Glutamatergic neuron (in vitro differentiated cells): ENCODE measurements at regions not wholly inside any gene's neighbourhood (a gene's known extent, or its start where the extent isn't known, plus 50 kb on each side); places are given as distances from the start of the nearest gene placed in this dataset.

ENCODE experiments used
- DNase-seq: peaks from one replicate; pipeline ENCODE4 v3.0.0; 2022
- H3K27ac Mint-ChIP-seq: one replicate; pipeline ENCODE4 v1.8.0; 2020; ENCODE audit warnings: mild to moderate bottlenecking, mixed read lengths, inconsistent platforms; ENCODE audit not compliant: unreplicated experiment
- H3K27me3 Mint-ChIP-seq: one replicate; pipeline ENCODE4 v1.8.0; 2020; ENCODE audit warnings: mild to moderate bottlenecking, moderate library complexity, mixed read lengths, inconsistent platforms; ENCODE audit not compliant: unreplicated experiment
- H3K36me3 Mint-ChIP-seq: one replicate; pipeline ENCODE4 v1.8.0; 2020; ENCODE audit warnings: mild to moderate bottlenecking, mixed read lengths, inconsistent platforms; ENCODE audit not compliant: unreplicated experiment
- H3K4me1 Mint-ChIP-seq: one replicate; pipeline ENCODE4 v1.8.0; 2020; ENCODE audit warnings: mild to moderate bottlenecking, low read depth, mixed read lengths, inconsistent platforms; ENCODE audit not compliant: unreplicated experiment
- H3K4me3 Mint-ChIP-seq: one replicate; pipeline ENCODE4 v1.8.0; 2020; ENCODE audit warnings: mild to moderate bottlenecking, mixed read lengths, inconsistent platforms; ENCODE audit not compliant: unreplicated experiment
- H3K9me3 Mint-ChIP-seq: one replicate; pipeline ENCODE4 v1.8.0; 2020; ENCODE audit warnings: mild to moderate bottlenecking, moderate library complexity, mixed read lengths, inconsistent platforms; ENCODE audit not compliant: unreplicated experiment
- CTCF ChIP-seq: fragments of 200-600 bp; sonication (generic); IDR thresholded peaks from one replicate; pipeline ENCODE4 v1.5.0; 2021; ENCODE audit not compliant: partially characterized antibody, unreplicated experiment

GRCh38 chr10:4024516-4025245 lies 239.7 kb upstream of the KLF6 start:
- peaks cover 11% of the 10 kb centered on the region for H3K4me1 Mint-ChIP-seq
- H3K27ac Mint-ChIP-seq: no peak overlapping the region
- DNase-seq: no peak
- H3K27me3 Mint-ChIP-seq: peaks cover 8% of the 10 kb centered on the region
- no peaks in the 10 kb centered on the region for H3K9me3 Mint-ChIP-seq
- no peak overlapping the region for H3K4me3 Mint-ChIP-seq
- peaks cover 7% of the 10 kb centered on the region for H3K36me3 Mint-ChIP-seq
- no peak for TF ChIP-seq CTCF

- no peaks in the 10 kb centered on the region for H3K9me3 Mint-ChIP-seq
- no peak for TF ChIP-seq CTCF
- no peak overlapping the region for H3K27ac Mint-ChIP-seq
- peaks cover 7% of the 10 kb centered on the region for H3K36me3 Mint-ChIP-seq
- peaks cover 11% of the 10 kb centered on the region for H3K4me1 Mint-ChIP-seq
- no peak for DNase-seq
- peaks cover 8% of the 10 kb centered on the region for H3K27me3 Mint-ChIP-seq
- H3K4me3 Mint-ChIP-seq: no peak overlapping the region
These were observed 239.0 kb upstream of the KLF6 start for GRCh38 chr10:4024027-4024426.

- H3K27ac Mint-ChIP-seq: no peak overlapping the region
- no peak for DNase-seq
- no peak overlapping the region for H3K4me3 Mint-ChIP-seq
- peaks cover 7% of the 10 kb centered on the region for H3K36me3 Mint-ChIP-seq
- no peak for TF ChIP-seq CTCF
- H3K27me3 Mint-ChIP-seq: peaks cover 8% of the 10 kb centered on the region
- H3K4me1 Mint-ChIP-seq: peaks cover 11% of the 10 kb centered on the region
- no peaks in the 10 kb centered on the region for H3K9me3 Mint-ChIP-seq
These were observed 237.5 kb upstream of the KLF6 start for GRCh38 chr10:4022473-4022872.

- H3K27me3 Mint-ChIP-seq: peaks cover 6% of the 10 kb centered on the region
- H3K9me3 Mint-ChIP-seq: no peaks in the 10 kb centered on the region
- TF ChIP-seq CTCF: no peak
- H3K4me1 Mint-ChIP-seq: peaks cover 11% of the 10 kb centered on the region
- no peak overlapping the region for H3K4me3 Mint-ChIP-seq
- H3K27ac Mint-ChIP-seq: no peak overlapping the region
- no peak for DNase-seq
- H3K36me3 Mint-ChIP-seq: peaks cover 7% of the 10 kb centered on the region
These were observed 235.6 kb upstream of the KLF6 start for GRCh38 chr10:4020631-4021030.

- DNase-seq: no peak
- H3K9me3 Mint-ChIP-seq: no peaks in the 10 kb centered on the region
- no peak overlapping the region for H3K27ac Mint-ChIP-seq
- H3K27me3 Mint-ChIP-seq: peaks cover 6% of the 10 kb centered on the region
- peaks cover 7% of the 10 kb centered on the region for H3K36me3 Mint-ChIP-seq
- no peaks in the 10 kb centered on the region for H3K4me1 Mint-ChIP-seq
- no peak for TF ChIP-seq CTCF
- H3K4me3 Mint-ChIP-seq: no peak overlapping the region
These were observed 233.1 kb upstream of the KLF6 start for GRCh38 chr10:4018054-4018511.
